ENCODE measurements at regions not wholly inside any gene's neighbourhood (a gene's known extent, or its start where the extent isn't known, plus 50 kb on each side); places are given as distances from the start of the nearest gene placed in this dataset.
"Not testable (repeated sequence)": the region's sequence is repeated elsewhere in the genome, so short reads cannot be mapped to it uniquely, and the experiment has no call there.

- DNase-seq (ENCODE audit: low read depth), result no peak
Measured at GRCh38 chr2:123481406-123481805, 543.7 kb upstream of the CNTNAP5 start.

- DNase-seq (ENCODE audit: low read depth), result no peak
Measured at GRCh38 chr2:123485056-123485455, 540.0 kb upstream of the CNTNAP5 start.

GRCh38 chr2:123493687-123494086 is 531.4 kb upstream of the CNTNAP5 start:
- DNase-seq (ENCODE audit: low read depth), result no peak

GRCh38 chr2:123495241-123495640 is 529.8 kb upstream of the CNTNAP5 start:
- DNase-seq (ENCODE audit: low read depth), result no peak

GRCh38 chr2:123500346-123500745 is 524.7 kb upstream of the CNTNAP5 start:
- no peak for DNase-seq (ENCODE audit: low read depth)

- no peak for DNase-seq (ENCODE audit: low read depth)
Measured at GRCh38 chr2:123500988-123501387, 524.1 kb upstream of the CNTNAP5 start.

- DNase-seq (ENCODE audit: low read depth), result no peak
Measured at GRCh38 chr2:123502931-123503330, 522.2 kb upstream of the CNTNAP5 start.

GRCh38 chr2:123512547-123512946 is 512.5 kb upstream of the CNTNAP5 start:
- DNase-seq (ENCODE audit: low read depth), result no peak

GRCh38 chr2:123513351-123513750 is 511.7 kb upstream of the CNTNAP5 start:
- DNase-seq (ENCODE audit: low read depth), result no peak

- no peak for DNase-seq (ENCODE audit: low read depth)
Measured at GRCh38 chr2:123514613-123515207, 510.4 kb upstream of the CNTNAP5 start.

GRCh38 chr2:123518367-123518766 is 506.7 kb upstream of the CNTNAP5 start:
- DNase-seq (ENCODE audit: low read depth), result no peak

- DNase-seq (ENCODE audit: low read depth), result no peak
Measured at GRCh38 chr2:123521854-123522253, 503.2 kb upstream of the CNTNAP5 start.

GRCh38 chr2:123522498-123522897 is 502.6 kb upstream of the CNTNAP5 start:
- not testable (repeated sequence) for DNase-seq (ENCODE audit: low read depth)

GRCh38 chr2:123528996-123529707 is 495.9 kb upstream of the CNTNAP5 start:
- DNase-seq (ENCODE audit: low read depth), result no peak

- DNase-seq (ENCODE audit: low read depth), result no peak
Measured at GRCh38 chr2:123530004-123530403, 495.1 kb upstream of the CNTNAP5 start.

- DNase-seq (ENCODE audit: low read depth), result no peak
Measured at GRCh38 chr2:123532126-123532525, 493.0 kb upstream of the CNTNAP5 start.

GRCh38 chr2:123532994-123533393 is 492.1 kb upstream of the CNTNAP5 start:
- DNase-seq (ENCODE audit: low read depth), result no peak

GRCh38 chr2:123540291-123540690 is 484.8 kb upstream of the CNTNAP5 start:
- no peak for DNase-seq (ENCODE audit: low read depth)

- DNase-seq (ENCODE audit: low read depth), result no peak
Measured at GRCh38 chr2:123546353-123546752, 478.7 kb upstream of the CNTNAP5 start.

- no peak for DNase-seq (ENCODE audit: low read depth)
Measured at GRCh38 chr2:123563515-123563914, 461.6 kb upstream of the CNTNAP5 start.

- no peak for DNase-seq (ENCODE audit: low read depth)
Measured at GRCh38 chr2:123566291-123566946, 458.7 kb upstream of the CNTNAP5 start.

- no peak for DNase-seq (ENCODE audit: low read depth)
Measured at GRCh38 chr2:123578016-123578415, 447.1 kb upstream of the CNTNAP5 start.

- DNase-seq (ENCODE audit: low read depth), result no peak
Measured at GRCh38 chr2:123596621-123597020, 428.5 kb upstream of the CNTNAP5 start.

All from renal cortical epithelial cell (primary cell).